H1 (cell line): ENCODE measurements at regions not wholly inside any gene's neighbourhood (a gene's known extent, or its start where the extent isn't known, plus 50 kb on each side); places are given as distances from the start of the nearest gene placed in this dataset.

Experiments
- CHD2 ChIP-seq: IDR thresholded peaks from 2 replicates; pipeline ENCODE4 v1.6.1; 2012; ENCODE audit warnings: low read length, improper control_type of control experiment
- CREB1 ChIP-seq: IDR thresholded peaks from 2 replicates; pipeline ENCODE4 v1.6.1; 2012; ENCODE audit warnings: inconsistent platforms
- CTCF ChIP-seq, 3 experiments: IDR thresholded peaks; 1 replicate in 2 of 3; 2 replicates in 1 of 3; pipeline versions ENCODE4 v1.5.1 to v1.6.1; 2011; ENCODE audit warnings: low read length in 3 of 3, mild to moderate bottlenecking in 3 of 3, inconsistent platforms in 2 of 3, low read depth in 1 of 3, moderate library complexity in 1 of 3; ENCODE audit not compliant: insufficient read depth in 1 of 3; ENCODE audit errors: control extremely low read depth in 1 of 3
- EZH2 ChIP-seq: fragments of 200-600 bp; sonication (generic); IDR thresholded peaks from 2 replicates; pipeline ENCODE4 v1.7.1; 2012; ENCODE audit warnings: low read depth, mild to moderate bottlenecking, moderate library complexity, low read length, inconsistent platforms; ENCODE audit not compliant: severe bottlenecking
- GABPA ChIP-seq: IDR thresholded peaks from 2 replicates; pipeline ENCODE4 v1.6.1; 2011; ENCODE audit warnings: mild to moderate bottlenecking, low read length, moderate library complexity, borderline replicate concordance; ENCODE audit not compliant: insufficient read depth
- POLR2AphosphoS5 ChIP-seq: IDR thresholded peaks from 2 replicates; pipeline ENCODE4 v1.6.1; 2011; ENCODE audit warnings: low read depth, low read length
- RAD21 ChIP-seq, 2 experiments: IDR thresholded peaks in 1 of 2; conservative IDR thresholded peaks in 1 of 2; 2 replicates each; pipeline ENCODE4 v1.6.1; 2011; ENCODE audit warnings: low read depth in 2 of 2, low read length in 2 of 2, improper control_type of control experiment in 1 of 2, inconsistent platforms in 1 of 2, mild to moderate bottlenecking in 1 of 2, moderate library complexity in 1 of 2
- SAP30 ChIP-seq: fragments of 300-600 bp; sonication (generic); IDR thresholded peaks from 2 replicates; pipeline ENCODE4 v1.7.1; 2012; ENCODE audit warnings: low read length, moderate library complexity, mild to moderate bottlenecking, inconsistent platforms; ENCODE audit not compliant: insufficient read depth, insufficient replicate concordance
- TF ChIP-seq, protein P1 (sequence below): IDR thresholded peaks from 2 replicates; pipeline ENCODE4 v1.6.1; 2012; ENCODE audit warnings: inconsistent platforms
- TF ChIP-seq, protein P2 (sequence below): IDR thresholded peaks from 2 replicates; pipeline ENCODE4 v1.6.1; 2011; ENCODE audit warnings: low read depth, mild to moderate bottlenecking, low read length; ENCODE audit not compliant: insufficient read depth

- TF ChIP-seq POLR2AphosphoS5: no peak
- TF ChIP-seq CREB1: no peak
- no peak for TF ChIP-seq CTCF (IDR thresholded peaks at IDR 0.05; ENCODE audit: control extremely low read depth in 1 of 3, insufficient read depth in 1 of 3, low read depth in 1 of 3, low read length in 3 of 3)
- TF ChIP-seq, protein P1, sequence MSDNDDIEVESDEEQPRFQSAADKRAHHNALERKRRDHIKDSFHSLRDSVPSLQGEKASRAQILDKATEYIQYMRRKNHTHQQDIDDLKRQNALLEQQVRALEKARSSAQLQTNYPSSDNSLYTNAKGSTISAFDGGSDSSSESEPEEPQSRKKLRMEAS: no peak
- TF ChIP-seq, protein P2, sequence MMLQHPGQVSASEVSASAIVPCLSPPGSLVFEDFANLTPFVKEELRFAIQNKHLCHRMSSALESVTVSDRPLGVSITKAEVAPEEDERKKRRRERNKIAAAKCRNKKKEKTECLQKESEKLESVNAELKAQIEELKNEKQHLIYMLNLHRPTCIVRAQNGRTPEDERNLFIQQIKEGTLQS: no peak
- TF ChIP-seq GABPA: no peak
- no peak for TF ChIP-seq EZH2
- TF ChIP-seq CHD2: no peak
- TF ChIP-seq SAP30: no peak
- TF ChIP-seq RAD21 (IDR thresholded peaks at IDR 0.05 in 1 of 2, conservative IDR thresholded peaks at IDR 0.05 in 1 of 2; ENCODE audit: low read depth in 2 of 2, low read length in 2 of 2): no peak
Measured at GRCh38 chr4:189513421-189513820, 427.3 kb upstream of the FRG1 start.
